Heart right ventricle (tissue), 16 donors: ENCODE measurements at regions not wholly inside any gene's neighbourhood (a gene's known extent, or its start where the extent isn't known, plus 50 kb on each side); places are given as distances from the start of the nearest gene placed in this dataset.

Experiments used
- ATAC-seq, 8 donors: fragments of 200-7000 bp; cut with Tn5 transposase; one replicate each; pipeline ENCODE4 v1.9.1; 2020; ENCODE audit warnings: mild to moderate bottlenecking in 8 of 8, moderate library complexity in 8 of 8, moderate number of reproducible peaks in 1 of 8
- DNase-seq, 2 donors: peaks; one replicate each; pipeline ENCODE4 v3.0.0-alpha.2; 2020
- H3K27ac ChIP-seq, 10 donors: fragments of 200-600 bp; sonication (generic) in 2 of 10; one replicate each; pipeline versions ENCODE4 v1.5.0 to v1.8.0; 2020 to 2022; ENCODE audit warnings: mild to moderate bottlenecking in 3 of 10
- H3K27me3 ChIP-seq, 7 donors: fragments of 200-600 bp; one replicate each; pipeline ENCODE4 v1.8.0; 2021 to 2022; ENCODE audit warnings: mild to moderate bottlenecking in 2 of 7
- H3K36me3 ChIP-seq, 9 donors: fragments of 200-600 bp; sonication (generic) in 1 of 9; one replicate each; pipeline versions ENCODE4 v1.5.0 to v1.8.0; 2020 to 2022; ENCODE audit warnings: mild to moderate bottlenecking in 2 of 9
- H3K4me1 ChIP-seq, 9 donors: fragments of 200-600 bp; sonication (generic) in 1 of 9; one replicate each; pipeline versions ENCODE4 v1.5.0 to v1.8.0; 2020 to 2022; ENCODE audit warnings: mild to moderate bottlenecking in 4 of 9
- H3K4me3 ChIP-seq, 10 donors: fragments of 200-600 bp; sonication (generic) in 2 of 10; one replicate each; pipeline versions ENCODE4 v1.5.0 to v1.8.0; 2020 to 2022; ENCODE audit warnings: mild to moderate bottlenecking in 7 of 10, moderate library complexity in 2 of 10
- H3K9me3 ChIP-seq, 11 donors: fragments of 200-600 bp in 10 of 11; sonication (generic) in 2 of 11; one replicate each; pipeline versions ENCODE4 v1.5.0 to v1.8.0; 2013 to 2022; ENCODE audit warnings: mild to moderate bottlenecking in 2 of 11, control low read depth in 1 of 11, moderate library complexity in 1 of 11
- CTCF ChIP-seq, 9 donors: fragments of 200-600 bp; sonication (generic) in 2 of 9; IDR thresholded peaks; one replicate each; pipeline versions ENCODE4 v1.5.0 to v1.8.0; 2021 to 2022; ENCODE audit warnings: antibody characterized with exemption in 9 of 9, mild to moderate bottlenecking in 5 of 9, moderate library complexity in 1 of 9
- WGBS, 2 donors: extraction: QIAGEN DNeasy Blood & Tissue Kit; methylation state at CpG; one replicate each; pipeline ENCODE4 v1.1.7; 2013; ENCODE audit warnings: inconsistent platforms in 1 of 2; 5-methylcytosine and 5-hydroxymethylcytosine counted together
- intact Hi-C, 10 donors: fragments of 100-400 bp; cut with DNase I; formaldehyde crosslinking; loops; one replicate each; pipeline versions ENCODE4 v1.11.1 to v1.14.2; 2022
- donor health status: Arrhythmogenic right ventricular cardiomyopathy.
- donor health status: ischemic (EF 13 %, LVEDD 7.1; RV severe dilation, severe dysfunction).
- donor health status: healthy with polysubstance abuse.
- donor health status: DM: no; HTN: yes; CAD: no.
- donor health status: DM: no; HTN: no; CAD: no.
- donor health status: ischemic (EF 25% LVEDD 6.9; RV normal size, moderate dysfunction).
- donor health status: ischemic (EF 25% LVEDD 5.7; RV mildly dilated, moderate dysfunction).
- donor health status: healthy.
- donor health status: DM: yes; HTN: yes; CAD: no.
- donor health status: Ischemic cardiomyopathy.
- donor health status: ischemic (EF 35%, LVEDD 5.7; RV mildly dilated, moderate dysfunction).
- donor health status: nonischemic (EF 11% LVEDD 7.7; RV severe dilation, severe dysfunction).
- donor health status: DM: yes; HTN: yes; CAD: no.
- donor health status: PGD.
- donor health status: ischemic (EF 29% LVEDD 5.4; RV normal size, mild dysfunction).
- donor health status: nonischemic (EF 23%, LVEDD 6.1; RV moderate dilation, normal function).

DNA sequence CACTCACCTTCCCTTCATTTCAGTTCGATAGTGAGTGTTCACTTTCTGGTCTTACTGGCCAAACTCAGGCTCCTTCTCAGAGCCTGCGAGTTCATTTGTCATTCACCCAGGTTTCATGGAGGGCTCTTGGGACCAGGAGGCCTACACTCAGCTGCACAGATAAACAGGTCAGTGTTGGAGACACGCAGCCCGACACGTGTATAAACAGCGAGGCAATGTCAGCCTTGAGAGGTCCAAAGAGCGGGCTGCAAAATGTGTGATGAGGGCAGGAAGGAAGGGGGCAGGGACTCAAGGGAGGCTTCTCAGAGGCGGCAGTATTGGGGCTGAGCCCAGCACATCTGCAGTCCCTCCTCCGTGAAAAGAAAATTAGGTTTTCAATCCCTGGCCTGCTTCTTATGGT, 82.6 kb upstream of the ZNF618 start:
- no peak overlapping the region for H3K4me3 ChIP-seq
- no peak for ATAC-seq
- 61 to 69% methylated on average over 9 of the region's 9 CpGs for WGBS, 2 donors
- peaks cover 0 to 24% (median 0%) of the 10 kb centered on the region in 7 donors for H3K27me3 ChIP-seq
- no peaks in the 10 kb centered on the region for H3K36me3 ChIP-seq
- no peaks in the 10 kb centered on the region for H3K4me1 ChIP-seq
- no peak overlapping the region for H3K27ac ChIP-seq
- intact Hi-C loops: no loop called here
- no peak for DNase-seq
- TF ChIP-seq CTCF (IDR thresholded peaks at IDR 0.05): no peak
- H3K9me3 ChIP-seq: peaks cover 0 to 5% (median 0%) of the 10 kb centered on the region in 11 donors

DNA sequence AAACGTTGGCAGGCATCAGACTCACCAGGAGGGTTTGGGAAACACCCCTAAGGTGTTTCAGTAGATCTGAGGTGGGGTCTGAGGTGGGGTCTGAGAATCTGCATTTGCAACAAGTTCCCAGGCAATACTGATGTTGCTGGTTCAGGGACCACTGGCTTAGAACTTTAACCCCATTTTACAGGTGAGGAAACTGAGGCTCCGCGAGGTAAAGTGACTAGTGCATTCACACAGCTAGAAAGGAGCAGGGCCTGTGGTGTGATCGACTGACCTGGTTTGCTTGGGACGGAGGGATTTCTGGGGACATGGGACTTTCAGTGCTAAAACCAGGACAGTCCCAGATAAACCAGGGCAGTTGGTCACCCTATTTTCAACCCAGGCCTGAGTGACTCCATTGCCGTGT, 81.4 kb upstream of the ZNF618 start:
- Histone ChIP-seq H3K36me3 (no peaks in the 10 kb centered on the region), H3K4me1 (no peaks in the 10 kb centered on the region), H3K4me3 (no peak overlapping the region), H3K27ac (no peak overlapping the region), H3K27me3 (peaks cover 0 to 19% (median 0%) of the 10 kb centered on the region in 7 donors), H3K9me3 (peaks cover 0 to 5% (median 0%) of the 10 kb centered on the region in 11 donors)
- WGBS, 2 donors: 84 to 85% methylated on average over 6 of the region's 6 CpGs
- intact Hi-C loops: no loop called here
- ATAC-seq: no peak
- TF ChIP-seq CTCF (IDR thresholded peaks at IDR 0.05): no peak
- DNase-seq: no peak

DNA sequence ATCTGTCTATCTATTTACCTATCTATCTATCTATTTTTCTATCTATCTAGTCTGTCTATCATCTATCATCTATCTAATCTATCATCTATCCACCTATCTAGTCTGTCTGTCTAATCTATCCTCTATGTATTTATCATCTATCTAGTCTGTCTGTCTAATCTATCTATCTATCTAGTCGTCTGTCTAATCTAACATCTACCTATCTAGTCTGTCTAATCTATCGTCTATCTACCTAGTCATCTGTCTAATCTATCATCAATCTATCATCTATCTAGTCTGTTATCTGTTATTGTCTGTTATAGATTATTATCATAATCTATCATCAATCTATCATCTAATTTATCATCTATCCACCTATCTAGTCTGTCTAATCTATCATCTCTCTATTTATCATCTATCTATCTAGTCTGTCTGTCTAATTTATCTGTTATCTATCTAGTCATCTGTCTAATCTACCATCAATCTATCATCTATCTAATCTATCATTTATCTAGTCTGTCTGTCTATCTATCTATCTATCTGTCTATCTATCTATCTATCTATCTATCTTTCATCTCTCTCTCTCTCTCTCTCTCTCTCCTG, 80.2 kb upstream of the ZNF618 start:
- peaks cover 0 to 5% (median 0%) of the 10 kb centered on the region in 11 donors for H3K9me3 ChIP-seq
- H3K27ac ChIP-seq: no peak overlapping the region
- H3K27me3 ChIP-seq: peaks cover 0 to 14% (median 0%) of the 10 kb centered on the region in 7 donors
- DNase-seq (no peak), ATAC-seq (no peak)
- no peaks in the 10 kb centered on the region for H3K36me3 ChIP-seq
- TF ChIP-seq CTCF (IDR thresholded peaks at IDR 0.05): no peak
- H3K4me3 ChIP-seq: no peak overlapping the region
- H3K4me1 ChIP-seq: no peaks in the 10 kb centered on the region
- WGBS, 2 donors: 78 to 81% methylated on average over 2 of the region's 2 CpGs
- intact Hi-C loops: no loop called here

DNA sequence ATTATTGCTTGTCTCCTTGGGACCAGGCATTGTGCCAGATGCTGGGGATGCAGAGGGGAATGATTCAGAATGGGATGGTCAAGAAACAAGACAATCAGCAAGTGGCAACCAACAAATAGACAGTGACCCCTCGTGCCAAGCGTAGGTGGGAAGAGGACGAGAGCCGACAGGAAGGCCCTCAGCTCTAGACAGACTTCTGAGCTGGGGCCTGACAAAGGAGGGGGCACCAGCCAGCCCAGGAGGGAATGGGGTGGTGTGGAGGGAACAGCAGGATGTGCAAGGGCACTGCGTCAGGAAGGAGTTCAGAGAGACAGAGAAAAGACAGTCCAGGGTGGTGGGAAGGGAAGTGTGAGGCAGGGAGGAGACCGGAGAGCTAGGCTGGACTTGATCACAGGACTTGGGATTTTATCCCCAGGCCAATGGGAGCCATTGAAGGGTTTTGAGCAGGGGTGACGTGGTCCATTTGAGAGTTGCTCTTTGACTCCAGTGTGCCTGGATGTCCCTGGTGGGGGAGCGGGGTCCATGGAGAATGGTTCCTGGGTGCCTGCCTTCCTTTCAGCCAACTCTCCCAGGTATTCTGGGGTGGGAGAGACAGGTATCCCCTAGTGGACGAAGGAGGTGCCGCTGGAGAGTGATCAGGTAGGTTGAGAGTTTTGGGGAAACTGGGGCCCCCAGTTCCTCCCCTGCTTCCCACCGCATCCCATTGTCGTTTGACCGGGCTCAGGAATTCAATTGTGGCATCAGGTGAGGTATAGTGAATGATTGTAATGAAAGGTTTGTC, 79.3 kb upstream of the ZNF618 start:
- 85 to 92% methylated on average over 13 of the region's 13 CpGs for WGBS, 2 donors
- no peak overlapping the region for H3K4me3 ChIP-seq
- intact Hi-C loops: no loop called here
- peaks cover 0 to 14% (median 0%) of the 10 kb centered on the region in 7 donors for H3K27me3 ChIP-seq
- no peaks in the 10 kb centered on the region for H3K4me1 ChIP-seq
- H3K36me3 ChIP-seq: no peaks in the 10 kb centered on the region
- ATAC-seq (no peak), DNase-seq (no peak)
- H3K9me3 ChIP-seq: no peaks in the 10 kb centered on the region
- no peak for TF ChIP-seq CTCF (IDR thresholded peaks at IDR 0.05)
- no peak overlapping the region for H3K27ac ChIP-seq
